Body of pancreas (tissue), 4 donors: ENCODE measurements at regions not wholly inside any gene's neighbourhood (a gene's known extent, or its start where the extent isn't known, plus 50 kb on each side); places are given as distances from the start of the nearest gene placed in this dataset.

Experiments
- POLR2A ChIP-seq, 3 donors: fragments of 450-650 bp; IDR thresholded peaks; one replicate each; pipeline ENCODE4 v1.6.1; 2016; ENCODE audit warnings: antibody characterized with exemption in 3 of 3, mild to moderate bottlenecking in 2 of 3
- TF ChIP-seq, protein P1 (sequence below), 7 experiments: fragments of 450-650 bp in 4 of 7; fragments of 200-600 bp in 3 of 7; sonication (generic) in 3 of 7; IDR thresholded peaks; one replicate each; pipeline ENCODE4 v1.5.1; 2016 to 2019; ENCODE audit warnings: antibody characterized with exemption in 7 of 7

GRCh38 chr10:42928064-42928463 is 145.5 kb downstream of the BMS1 start:
- no peak for TF ChIP-seq POLR2A (IDR thresholded peaks at IDR 0.05)
- TF ChIP-seq, protein P1, sequence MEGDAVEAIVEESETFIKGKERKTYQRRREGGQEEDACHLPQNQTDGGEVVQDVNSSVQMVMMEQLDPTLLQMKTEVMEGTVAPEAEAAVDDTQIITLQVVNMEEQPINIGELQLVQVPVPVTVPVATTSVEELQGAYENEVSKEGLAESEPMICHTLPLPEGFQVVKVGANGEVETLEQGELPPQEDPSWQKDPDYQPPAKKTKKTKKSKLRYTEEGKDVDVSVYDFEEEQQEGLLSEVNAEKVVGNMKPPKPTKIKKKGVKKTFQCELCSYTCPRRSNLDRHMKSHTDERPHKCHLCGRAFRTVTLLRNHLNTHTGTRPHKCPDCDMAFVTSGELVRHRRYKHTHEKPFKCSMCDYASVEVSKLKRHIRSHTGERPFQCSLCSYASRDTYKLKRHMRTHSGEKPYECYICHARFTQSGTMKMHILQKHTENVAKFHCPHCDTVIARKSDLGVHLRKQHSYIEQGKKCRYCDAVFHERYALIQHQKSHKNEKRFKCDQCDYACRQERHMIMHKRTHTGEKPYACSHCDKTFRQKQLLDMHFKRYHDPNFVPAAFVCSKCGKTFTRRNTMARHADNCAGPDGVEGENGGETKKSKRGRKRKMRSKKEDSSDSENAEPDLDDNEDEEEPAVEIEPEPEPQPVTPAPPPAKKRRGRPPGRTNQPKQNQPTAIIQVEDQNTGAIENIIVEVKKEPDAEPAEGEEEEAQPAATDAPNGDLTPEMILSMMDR (IDR thresholded peaks at IDR 0.05): no peak
